Epithelial cell of proximal tubule (primary cell): ENCODE measurements at regions not wholly inside any gene's neighbourhood (a gene's known extent, or its start where the extent isn't known, plus 50 kb on each side); places are given as distances from the start of the nearest gene placed in this dataset.

Source experiments
- DNase-seq: peaks from one replicate; pipeline ENCODE4 v3.0.0-alpha.2; 2011; ENCODE audit warnings: low read depth
- H3K4me3 ChIP-seq: 2 replicates; pipeline ENCODE4 v1.5.1; 2011; ENCODE audit warnings: low read depth, mild to moderate bottlenecking, low read length
- CTCF ChIP-seq: conservative IDR thresholded peaks from 2 replicates; pipeline ENCODE4 v1.5.1; 2012; ENCODE audit warnings: low read depth, mild to moderate bottlenecking, low read length

DNA sequence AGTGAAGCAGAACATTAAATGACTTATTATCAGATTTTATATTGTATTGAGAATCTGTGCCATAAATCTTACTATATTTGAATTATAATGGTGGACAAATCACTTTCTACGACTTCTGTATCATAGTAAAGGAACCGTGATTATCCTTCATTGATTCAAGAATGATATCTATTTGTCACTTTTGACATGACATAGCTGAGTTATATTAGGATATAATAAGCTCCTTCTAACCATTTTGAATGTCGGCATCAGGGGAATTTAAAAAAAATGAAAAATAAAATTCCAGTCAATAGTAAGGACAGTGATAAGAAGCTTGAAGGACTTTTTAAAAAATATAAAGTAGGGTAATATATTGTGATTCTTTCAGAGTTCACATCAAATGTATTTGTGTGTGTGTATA is 338.9 kb upstream of the ACO1 start:
- H3K4me3 ChIP-seq, result no peak overlapping the region
- no peak for TF ChIP-seq CTCF
- no peak for DNase-seq

DNA sequence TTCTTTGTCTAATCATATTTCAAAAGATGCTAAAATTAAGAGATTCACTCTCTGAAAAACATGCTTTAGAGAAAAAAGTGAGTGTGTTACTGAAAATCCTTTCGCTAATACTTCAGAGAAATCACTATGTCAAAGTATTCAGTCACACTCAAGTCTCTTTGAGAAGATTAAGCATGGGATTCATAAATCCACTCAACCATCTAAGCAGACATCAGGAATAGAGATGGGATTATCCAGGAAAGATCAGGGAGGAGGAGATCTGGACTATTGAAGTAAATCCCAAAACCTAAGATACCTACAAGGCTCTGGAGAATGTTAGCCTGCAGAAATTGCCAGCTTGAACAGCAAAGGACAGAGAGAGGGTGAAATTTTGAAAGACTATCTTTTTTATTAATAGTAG is 317.2 kb upstream of the ACO1 start:
- no peak overlapping the region for H3K4me3 ChIP-seq
- no peak for TF ChIP-seq CTCF
- no peak for DNase-seq

DNA sequence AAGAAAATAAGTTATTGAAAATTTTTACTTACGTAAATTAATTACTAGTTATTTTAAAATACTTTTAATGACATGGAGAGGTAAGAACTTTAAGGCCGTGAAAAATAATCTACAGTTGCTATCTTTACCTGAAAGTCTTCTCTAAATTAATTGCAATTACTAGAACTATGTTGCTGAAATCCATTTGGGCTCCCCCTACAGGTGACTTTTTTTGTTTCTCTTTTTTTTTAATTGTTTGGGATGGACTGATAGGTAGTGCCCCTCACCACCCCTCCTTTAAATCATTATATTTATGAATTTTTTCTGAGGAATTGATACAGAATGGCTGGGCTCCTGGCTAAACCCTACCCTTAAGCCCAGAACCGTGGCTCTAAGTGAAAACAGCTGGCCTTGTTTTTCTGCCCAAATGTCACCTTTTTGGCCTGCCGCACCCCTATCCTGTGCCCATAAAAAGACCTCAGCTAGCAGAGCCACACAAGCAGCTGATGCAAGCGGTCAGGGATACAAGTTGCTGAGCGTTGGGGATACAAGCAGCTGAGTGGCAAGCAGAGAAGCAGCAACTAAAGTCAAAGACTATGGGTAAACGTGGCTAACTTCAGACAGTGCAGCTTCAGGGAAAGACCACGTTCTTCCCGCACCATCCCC is 315.2 kb upstream of the ACO1 start:
- H3K4me3 ChIP-seq, result no peak overlapping the region
- no peak for DNase-seq
- peak; percentile 43 for TF ChIP-seq CTCF

GRCh38 chr9:32069969-32070368 is 314.5 kb upstream of the ACO1 start:
- H3K4me3 ChIP-seq, result no peak overlapping the region
- DNase-seq, result no peak
- TF ChIP-seq CTCF, result no peak

GRCh38 chr9:32072570-32072969 is 311.9 kb upstream of the ACO1 start:
- no peak for TF ChIP-seq CTCF
- no peak for DNase-seq
- H3K4me3 ChIP-seq, result no peak overlapping the region

GRCh38 chr9:32092031-32092430 is 292.4 kb upstream of the ACO1 start:
- no peak for DNase-seq
- no peak for TF ChIP-seq CTCF
- H3K4me3 ChIP-seq, result no peak overlapping the region

GRCh38 chr9:32117291-32117690 is 267.2 kb upstream of the ACO1 start:
- DNase-seq, result no peak
- H3K4me3 ChIP-seq, result no peak overlapping the region
- TF ChIP-seq CTCF, result no peak
